Central memory CD8-positive, alpha-beta T cell (primary cell): ENCODE measurements at regions not wholly inside any gene's neighbourhood (a gene's known extent, or its start where the extent isn't known, plus 50 kb on each side); places are given as distances from the start of the nearest gene placed in this dataset.

Source experiments
- ATAC-seq: fragments of 150-1000 bp; cut with Tn5 transposase; replicated peaks from 2 replicates; pipeline ENCODE4 v1.10.0; 2022; ENCODE audit warnings: mild to moderate bottlenecking, moderate FRiP score, moderate number of reproducible peaks; ENCODE audit not compliant: poor library complexity, severe bottlenecking; ENCODE audit errors: extremely low read depth
- DNase-seq, 2 donors: peaks; one replicate each; pipeline ENCODE4 v3.0.0; 2021; ENCODE audit warnings: low spot score in 2 of 2
- H3K27ac Mint-ChIP-seq: one replicate; pipeline ENCODE4 v1.8.0; 2022; ENCODE audit warnings: low read depth, mild to moderate bottlenecking, moderate library complexity, mixed read lengths
- H3K27me3 Mint-ChIP-seq: one replicate; pipeline ENCODE4 v1.8.0; 2022; ENCODE audit warnings: mixed read lengths
- H3K36me3 Mint-ChIP-seq: one replicate; pipeline ENCODE4 v1.8.0; 2022; ENCODE audit warnings: mild to moderate bottlenecking, moderate library complexity, mixed read lengths; ENCODE audit not compliant: insufficient read depth
- H3K4me1 Mint-ChIP-seq: one replicate; pipeline ENCODE4 v1.8.0; 2022; ENCODE audit warnings: mixed read lengths
- H3K4me3 Mint-ChIP-seq: one replicate; pipeline ENCODE4 v1.8.0; 2022; ENCODE audit warnings: mild to moderate bottlenecking, moderate library complexity, mixed read lengths
- H3K9me3 Mint-ChIP-seq: one replicate; pipeline ENCODE4 v1.8.0; 2022; ENCODE audit warnings: mixed read lengths

- Mint-ChIP-seq H3K27me3 (no peaks in the 10 kb centered on the region), H3K4me1 (no peaks in the 10 kb centered on the region), H3K36me3 (no peaks in the 10 kb centered on the region), H3K9me3 (peaks cover 30% of the 10 kb centered on the region), H3K4me3 (no peak overlapping the region), H3K27ac (no peak overlapping the region)
- ATAC-seq (no peak), DNase-seq (no peak)
Measured at GRCh38 chr2:52395912-52396311, 1364.0 kb upstream of the NRXN1 start.

GRCh38 chr2:52391621-52392020 lies 1359.7 kb upstream of the NRXN1 start:
- Mint-ChIP-seq H3K27ac (no peak overlapping the region), H3K36me3 (no peaks in the 10 kb centered on the region), H3K27me3 (no peaks in the 10 kb centered on the region), H3K4me3 (no peak overlapping the region), H3K9me3 (peaks cover 15% of the 10 kb centered on the region), H3K4me1 (no peaks in the 10 kb centered on the region)
- no peak for DNase-seq
- no peak for ATAC-seq

GRCh38 chr2:52390651-52391050 lies 1358.7 kb upstream of the NRXN1 start:
- ATAC-seq, result no peak
- no peaks in the 10 kb centered on the region for H3K36me3 Mint-ChIP-seq
- no peaks in the 10 kb centered on the region for H3K4me1 Mint-ChIP-seq
- no peak overlapping the region for H3K27ac Mint-ChIP-seq
- no peaks in the 10 kb centered on the region for H3K27me3 Mint-ChIP-seq
- no peak overlapping the region for H3K4me3 Mint-ChIP-seq
- peaks cover 16% of the 10 kb centered on the region for H3K9me3 Mint-ChIP-seq
- DNase-seq, result no peak

- Mint-ChIP-seq H3K36me3 (no peaks in the 10 kb centered on the region), H3K27me3 (no peaks in the 10 kb centered on the region), H3K9me3 (peaks cover 14% of the 10 kb centered on the region), H3K4me1 (no peaks in the 10 kb centered on the region), H3K27ac (no peak overlapping the region), H3K4me3 (no peak overlapping the region)
- no peak for ATAC-seq
- DNase-seq, result no peak
Measured at GRCh38 chr2:52387937-52388590, 1356.1 kb upstream of the NRXN1 start.

GRCh38 chr2:52386433-52387030 lies 1354.6 kb upstream of the NRXN1 start:
- H3K4me1 Mint-ChIP-seq, result no peaks in the 10 kb centered on the region
- peaks cover 20% of the 10 kb centered on the region for H3K9me3 Mint-ChIP-seq
- ATAC-seq (no peak), DNase-seq (no peak)
- H3K4me3 Mint-ChIP-seq, result no peak overlapping the region
- no peak overlapping the region for H3K27ac Mint-ChIP-seq
- no peaks in the 10 kb centered on the region for H3K36me3 Mint-ChIP-seq
- no peaks in the 10 kb centered on the region for H3K27me3 Mint-ChIP-seq

GRCh38 chr2:52383541-52383940 lies 1351.6 kb upstream of the NRXN1 start:
- Mint-ChIP-seq H3K4me1 (no peaks in the 10 kb centered on the region), H3K27me3 (no peaks in the 10 kb centered on the region), H3K4me3 (no peak overlapping the region), H3K27ac (no peak overlapping the region), H3K36me3 (peaks cover 1% of the 10 kb centered on the region), H3K9me3 (peaks cover 24% of the 10 kb centered on the region)
- DNase-seq, result no peak
- ATAC-seq, result no peak

- Mint-ChIP-seq H3K36me3 (no peaks in the 10 kb centered on the region), H3K4me1 (no peaks in the 10 kb centered on the region), H3K27me3 (no peaks in the 10 kb centered on the region), H3K27ac (no peak overlapping the region), H3K4me3 (no peak overlapping the region), H3K9me3 (peaks cover 31% of the 10 kb centered on the region)
- DNase-seq, result no peak
- ATAC-seq, result no peak
Measured at GRCh38 chr2:52369178-52369577, 1337.2 kb upstream of the NRXN1 start.

- H3K27me3 Mint-ChIP-seq, result no peaks in the 10 kb centered on the region
- no peak overlapping the region for H3K27ac Mint-ChIP-seq
- no peaks in the 10 kb centered on the region for H3K36me3 Mint-ChIP-seq
- H3K9me3 Mint-ChIP-seq, result peaks cover 28% of the 10 kb centered on the region
- DNase-seq (no peak), ATAC-seq (no peak)
- H3K4me1 Mint-ChIP-seq, result no peaks in the 10 kb centered on the region
- no peak overlapping the region for H3K4me3 Mint-ChIP-seq
Measured at GRCh38 chr2:52368141-52368540, 1336.2 kb upstream of the NRXN1 start.

- Mint-ChIP-seq H3K4me1 (no peaks in the 10 kb centered on the region), H3K4me3 (no peak overlapping the region), H3K9me3 (peaks cover 28% of the 10 kb centered on the region), H3K27ac (no peak overlapping the region), H3K36me3 (no peaks in the 10 kb centered on the region), H3K27me3 (no peaks in the 10 kb centered on the region)
- no peak for DNase-seq
- no peak for ATAC-seq
Measured at GRCh38 chr2:52365946-52366345, 1334.0 kb upstream of the NRXN1 start.

- H3K27ac Mint-ChIP-seq, result no peak overlapping the region
- H3K4me1 Mint-ChIP-seq, result no peaks in the 10 kb centered on the region
- ATAC-seq (no peak), DNase-seq (no peak)
- H3K4me3 Mint-ChIP-seq, result no peak overlapping the region
- H3K9me3 Mint-ChIP-seq, result peaks cover 14% of the 10 kb centered on the region
- H3K27me3 Mint-ChIP-seq, result no peaks in the 10 kb centered on the region
- no peaks in the 10 kb centered on the region for H3K36me3 Mint-ChIP-seq
Measured at GRCh38 chr2:52356556-52356955, 1324.6 kb upstream of the NRXN1 start.

- no peak for ATAC-seq
- Mint-ChIP-seq H3K27me3 (no peaks in the 10 kb centered on the region), H3K9me3 (peaks cover 25% of the 10 kb centered on the region), H3K27ac (no peak overlapping the region), H3K4me1 (no peaks in the 10 kb centered on the region), H3K4me3 (no peak overlapping the region), H3K36me3 (no peaks in the 10 kb centered on the region)
- no peak for DNase-seq
Measured at GRCh38 chr2:52347292-52347691, 1315.4 kb upstream of the NRXN1 start.

- Mint-ChIP-seq H3K27me3 (no peaks in the 10 kb centered on the region), H3K4me1 (no peaks in the 10 kb centered on the region), H3K9me3 (peaks cover 35% of the 10 kb centered on the region), H3K27ac (no peak overlapping the region), H3K36me3 (no peaks in the 10 kb centered on the region), H3K4me3 (no peak overlapping the region)
- no peak for ATAC-seq
- no peak for DNase-seq
Measured at GRCh38 chr2:52345676-52346075, 1313.7 kb upstream of the NRXN1 start.

- H3K4me1 Mint-ChIP-seq, result no peaks in the 10 kb centered on the region
- H3K9me3 Mint-ChIP-seq, result peaks cover 33% of the 10 kb centered on the region
- DNase-seq (no peak), ATAC-seq (no peak)
- no peaks in the 10 kb centered on the region for H3K27me3 Mint-ChIP-seq
- no peaks in the 10 kb centered on the region for H3K36me3 Mint-ChIP-seq
- no peak overlapping the region for H3K4me3 Mint-ChIP-seq
- no peak overlapping the region for H3K27ac Mint-ChIP-seq
Measured at GRCh38 chr2:52345082-52345481, 1313.2 kb upstream of the NRXN1 start.
